ENCODE measurements at regions not wholly inside any gene's neighbourhood (a gene's known extent, or its start where the extent isn't known, plus 50 kb on each side); places are given as distances from the start of the nearest gene placed in this dataset.
"Not testable (repeated sequence)": the region's sequence is repeated elsewhere in the genome, so short reads cannot be mapped to it uniquely, and the experiment has no call there.

GRCh38 chr2:167653131-167653530, 594.3 kb downstream of the STK39 start:
- no peak for DNase-seq

- DNase-seq, result no peak
Measured at GRCh38 chr2:167652401-167652800, 595.0 kb downstream of the STK39 start.

GRCh38 chr2:167651406-167652151, 595.8 kb downstream of the STK39 start:
- DNase-seq, result no peak

GRCh38 chr2:167646557-167646956, 600.8 kb downstream of the STK39 start:
- no peak for DNase-seq

- DNase-seq, result no peak
Measured at GRCh38 chr2:167640096-167640495, 607.3 kb downstream of the STK39 start.

GRCh38 chr2:167637741-167638140, 609.7 kb downstream of the STK39 start:
- no peak for DNase-seq

GRCh38 chr2:167632271-167632670, 615.1 kb downstream of the STK39 start:
- not testable (repeated sequence) for DNase-seq

GRCh38 chr2:167626961-167627360, 620.4 kb downstream of the STK39 start:
- no peak for DNase-seq

- no peak for DNase-seq
Measured at GRCh38 chr2:167626301-167626700, 621.1 kb downstream of the STK39 start.

GRCh38 chr2:167616997-167617396, 630.4 kb downstream of the STK39 start:
- no peak for DNase-seq

- no peak for DNase-seq
Measured at GRCh38 chr2:167613471-167613870, 633.9 kb downstream of the STK39 start.

GRCh38 chr2:167608487-167608886, 638.9 kb downstream of the STK39 start:
- no peak for DNase-seq

GRCh38 chr2:167607731-167608130, 639.7 kb downstream of the STK39 start:
- no peak for DNase-seq

GRCh38 chr2:167607211-167607610, 640.2 kb downstream of the STK39 start:
- DNase-seq, result no peak

GRCh38 chr2:167602122-167602521, 645.3 kb downstream of the STK39 start:
- DNase-seq, result no peak

GRCh38 chr2:167599219-167599618, 648.2 kb downstream of the STK39 start:
- no peak for DNase-seq

- no peak for DNase-seq
Measured at GRCh38 chr2:167595839-167596471, 651.4 kb downstream of the STK39 start.

- DNase-seq, result no peak
Measured at GRCh38 chr2:167595021-167595420, 652.4 kb downstream of the STK39 start.

- no peak for DNase-seq
Measured at GRCh38 chr2:167592441-167592840, 655.0 kb downstream of the STK39 start.

- no peak for DNase-seq
Measured at GRCh38 chr2:167582619-167583018, 664.8 kb downstream of the STK39 start.

GRCh38 chr2:167581961-167582574, 665.3 kb downstream of the STK39 start:
- no peak for DNase-seq

- no peak for DNase-seq
Measured at GRCh38 chr2:167579826-167580225, 667.6 kb downstream of the STK39 start.

- no peak for DNase-seq
Measured at GRCh38 chr2:167575276-167575675, 672.1 kb downstream of the STK39 start.

All from activated CD4-positive, alpha-beta T cell treated with anti-CD3 and anti-CD28 coated beads for 48 hours (primary cell).